Endothelial cell of umbilical vein (primary cell): ENCODE measurements at regions not wholly inside any gene's neighbourhood (a gene's known extent, or its start where the extent isn't known, plus 50 kb on each side); places are given as distances from the start of the nearest gene placed in this dataset.

Source experiments
- BruUV-seq: library from RNA; stranded (reverse); fragments of 400-500 nt; replicated peaks from 2 replicates; lab custom pipeline; 2021; lab: Mats Ljungman, UMichigan
- CTCF ChIA-PET: fragments of 300-600, 350-600 bp; sonication (Branson Sonifier 250); formaldehyde crosslinking; loops from one replicate; lab custom pipeline; 2021; ENCODE audit warnings: antibody characterized with exemption, inconsistent platforms; lab: Charles Lee
- POLR2A ChIA-PET: fragments of 300-600, 350-600 bp; sonication (Branson Sonifier 250); formaldehyde crosslinking; loops from one replicate; lab custom pipeline; 2021; ENCODE audit warnings: antibody characterized with exemption, inconsistent platforms; lab: Charles Lee
- DNase-seq: peaks from one replicate; pipeline ENCODE4 v3.0.0-alpha.2; 2011; ENCODE audit warnings: low read depth, low spot score
- FAIRE-seq: peaks from 2 replicates; lab custom pipeline; 2011; peaks lifted over from hg19 to GRCh38; lab: Jason Lieb, UNC
- H2AFZ ChIP-seq: 2 replicates; pipeline ENCODE4 v1.6.0; 2012; ENCODE audit warnings: low read depth, low read length, control low read depth, inconsistent platforms
- H3K27ac ChIP-seq: 2 replicates; pipeline ENCODE4 v1.5.1; 2011; ENCODE audit warnings: low read depth, mild to moderate bottlenecking, control low read depth, low read length, moderate library complexity; ENCODE audit not compliant: insufficient read depth
- H3K27me3 ChIP-seq, 2 experiments: 2 replicates each; pipeline versions ENCODE4 v1.6.0 to v1.6.1; 2011; ENCODE audit warnings: low read length in 2 of 2, mixed read lengths in 1 of 2; ENCODE audit not compliant: control insufficient read depth in 2 of 2, insufficient read depth in 2 of 2
- H3K36me3 ChIP-seq, 2 experiments: 2 replicates in 1 of 2; 3 replicates in 1 of 2; pipeline ENCODE4 v1.5.1; 2011; ENCODE audit warnings: low read length in 2 of 2, mild to moderate bottlenecking in 1 of 2, moderate library complexity in 1 of 2; ENCODE audit not compliant: control insufficient read depth in 2 of 2, insufficient read depth in 2 of 2; ENCODE audit errors: extremely low read depth in 1 of 2
- H3K4me1 ChIP-seq: 3 replicates; pipeline ENCODE4 v1.5.1; 2011; ENCODE audit warnings: mild to moderate bottlenecking, low read length; ENCODE audit not compliant: control insufficient read depth, insufficient read depth; ENCODE audit errors: extremely low read depth
- H3K4me2 ChIP-seq: 2 replicates; pipeline ENCODE4 v1.6.1; 2011; ENCODE audit warnings: low read length, control low read depth, mixed read lengths; ENCODE audit not compliant: insufficient read depth
- H3K4me3 ChIP-seq, 3 experiments: fragments of 200-600 bp in 1 of 3; sonication (generic), shearing (Covaris generic) in 1 of 3; replicated peaks in 1 of 3; 2 replicates each; pipeline ENCODE4 v1.5.1; 2011 to 2016; ENCODE audit warnings: control low read depth in 3 of 3, low read length in 3 of 3, mild to moderate bottlenecking in 2 of 3, inconsistent platforms in 1 of 3, low read depth in 1 of 3, moderate library complexity in 1 of 3; ENCODE audit not compliant: insufficient read depth in 1 of 3
- H3K79me2 ChIP-seq: 2 replicates; pipeline ENCODE4 v1.6.0; 2012; ENCODE audit warnings: low read length, inconsistent platforms; ENCODE audit not compliant: control insufficient read depth, insufficient read depth
- H3K9ac ChIP-seq: replicated peaks from 2 replicates; pipeline ENCODE3; 2011; ENCODE audit warnings: low read length, control low read depth; ENCODE audit not compliant: insufficient read depth; ENCODE audit errors: extremely low read depth
- H3K9me1 ChIP-seq: replicated peaks from 3 replicates; pipeline ENCODE4 v1.6.0; 2011; ENCODE audit warnings: mild to moderate bottlenecking, low read length; ENCODE audit not compliant: control insufficient read depth, insufficient read depth; ENCODE audit errors: extremely low read depth
- H3K9me3 ChIP-seq: replicated peaks from 2 replicates; pipeline ENCODE4 v1.5.1; 2012; ENCODE audit warnings: low read length, inconsistent platforms; ENCODE audit not compliant: control insufficient read depth, insufficient read depth
- H4K20me1 ChIP-seq: replicated peaks from 2 replicates; pipeline ENCODE3; 2011; ENCODE audit warnings: mild to moderate bottlenecking, low read length; ENCODE audit not compliant: control insufficient read depth, insufficient read depth; ENCODE audit errors: extremely low read depth
- EZH2 ChIP-seq: IDR thresholded peaks from 2 replicates; pipeline ENCODE4 v1.6.1; 2012; ENCODE audit warnings: borderline replicate concordance, low read depth, mild to moderate bottlenecking, moderate library complexity, low read length, inconsistent platforms; ENCODE audit not compliant: severe bottlenecking
- FOS ChIP-seq: IDR thresholded peaks from 2 replicates; pipeline ENCODE4 v1.6.1; 2011; ENCODE audit warnings: mild to moderate bottlenecking, low read length, moderate library complexity, borderline replicate concordance; ENCODE audit not compliant: insufficient read depth
- GATA2 ChIP-seq: IDR thresholded peaks from 2 replicates; pipeline ENCODE4 v1.7.0; 2011; ENCODE audit warnings: low read depth, mild to moderate bottlenecking, moderate library complexity, mixed read lengths, low read length; ENCODE audit not compliant: insufficient read length, insufficient read depth
- JUN ChIP-seq: IDR thresholded peaks from 2 replicates; pipeline ENCODE4 v1.6.1; 2011; ENCODE audit warnings: borderline replicate concordance, low read depth; ENCODE audit not compliant: insufficient read length, insufficient read depth
- MYC ChIP-seq: IDR thresholded peaks from one replicate; pipeline ENCODE4 v1.6.1; 2011; ENCODE audit warnings: mild to moderate bottlenecking, low read depth, low read length
- POLR2A ChIP-seq: IDR thresholded peaks from 2 replicates; pipeline ENCODE4 v1.6.1; 2012; ENCODE audit warnings: low read depth, mild to moderate bottlenecking, control low read depth, low read length
- POLR2AphosphoS5 ChIP-seq: IDR thresholded peaks from 2 replicates; pipeline ENCODE4 v1.6.1; 2012; ENCODE audit warnings: low read depth, mild to moderate bottlenecking, control low read depth, low read length, moderate library complexity; ENCODE audit not compliant: insufficient read depth
- dilution Hi-C: fragments of 300-500 bp; cut with MboI; formaldehyde crosslinking; loops from one replicate; pipeline ENCODE4 v1.15.0; 2019; ENCODE audit warnings: low sequenced_read_pairs; ENCODE audit not compliant: extremely low pct_ligation_motif_present
- intact Hi-C: fragments of 100-400 bp; cut with micrococcal nuclease; formaldehyde crosslinking; loops from one replicate; pipeline ENCODE4 v1.10.0; 2022
- TF ChIP-seq, protein P1 (sequence below): IDR thresholded peaks from 2 replicates; pipeline ENCODE4 v1.6.1; 2011; ENCODE audit not compliant: insufficient read depth, insufficient read length
- TF ChIP-seq, protein P2 (sequence below), 2 donors: IDR thresholded peaks; 1 replicate in 1 of 2; 2 replicates in 1 of 2; pipeline ENCODE4 v1.5.1; 2011; ENCODE audit warnings: low read length in 2 of 2, mild to moderate bottlenecking in 2 of 2, moderate library complexity in 2 of 2, control low read depth in 1 of 2, inconsistent platforms in 1 of 2, low read depth in 1 of 2; ENCODE audit not compliant: insufficient read depth in 1 of 2; ENCODE audit errors: extremely low read depth in 1 of 2

DNA sequence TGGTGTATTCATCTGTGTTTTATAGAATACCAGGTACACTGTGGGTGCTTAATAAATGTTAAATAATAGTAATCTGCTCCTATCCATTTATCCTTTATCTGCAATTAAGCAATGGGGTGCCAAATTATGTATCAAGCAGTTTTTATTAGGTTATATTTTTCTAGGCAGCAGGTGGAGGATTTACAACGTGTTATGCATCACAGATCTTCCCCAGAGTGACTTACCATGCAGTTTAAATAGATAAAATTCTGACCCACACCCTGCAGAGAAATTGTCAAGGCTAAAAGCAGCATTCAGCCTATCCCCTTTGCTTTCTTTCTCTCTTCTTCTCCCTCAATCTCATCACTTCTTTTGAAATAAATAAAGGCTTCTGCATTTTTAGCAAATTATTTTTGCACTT, 306.4 kb downstream of the CXXC4 start:
- Histone ChIP-seq H3K79me2 (no peaks in the 10 kb centered on the region), H3K36me3 (no peaks in the 10 kb centered on the region), H3K9ac (no peak overlapping the region), H4K20me1 (no peaks in the 10 kb centered on the region), H3K9me1 (no peaks in the 10 kb centered on the region), H3K4me2 (no peak overlapping the region), H3K9me3 (peaks cover 5% of the 10 kb centered on the region), H3K4me1 (no peaks in the 10 kb centered on the region), H3K27me3 (no peaks in the 10 kb centered on the region), H3K4me3 (no peak overlapping the region), H2AFZ (no peak overlapping the region), H3K27ac (no peak overlapping the region)
- dilution Hi-C loops (no loop called here), intact Hi-C loops (no loop called here)
- CTCF ChIA-PET, result no interaction called here
- POLR2A ChIA-PET, result no interaction called here
- DNase-seq (no peak), FAIRE-seq (no peak)
- TF ChIP-seq JUN (no peak), POLR2AphosphoS5 (no peak), MYC (no peak), FOS (no peak), EZH2 (no peak), POLR2A (no peak), GATA2 (no peak)
- TF ChIP-seq, protein P1, sequence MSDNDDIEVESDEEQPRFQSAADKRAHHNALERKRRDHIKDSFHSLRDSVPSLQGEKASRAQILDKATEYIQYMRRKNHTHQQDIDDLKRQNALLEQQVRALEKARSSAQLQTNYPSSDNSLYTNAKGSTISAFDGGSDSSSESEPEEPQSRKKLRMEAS, result no peak
- TF ChIP-seq, protein P2, sequence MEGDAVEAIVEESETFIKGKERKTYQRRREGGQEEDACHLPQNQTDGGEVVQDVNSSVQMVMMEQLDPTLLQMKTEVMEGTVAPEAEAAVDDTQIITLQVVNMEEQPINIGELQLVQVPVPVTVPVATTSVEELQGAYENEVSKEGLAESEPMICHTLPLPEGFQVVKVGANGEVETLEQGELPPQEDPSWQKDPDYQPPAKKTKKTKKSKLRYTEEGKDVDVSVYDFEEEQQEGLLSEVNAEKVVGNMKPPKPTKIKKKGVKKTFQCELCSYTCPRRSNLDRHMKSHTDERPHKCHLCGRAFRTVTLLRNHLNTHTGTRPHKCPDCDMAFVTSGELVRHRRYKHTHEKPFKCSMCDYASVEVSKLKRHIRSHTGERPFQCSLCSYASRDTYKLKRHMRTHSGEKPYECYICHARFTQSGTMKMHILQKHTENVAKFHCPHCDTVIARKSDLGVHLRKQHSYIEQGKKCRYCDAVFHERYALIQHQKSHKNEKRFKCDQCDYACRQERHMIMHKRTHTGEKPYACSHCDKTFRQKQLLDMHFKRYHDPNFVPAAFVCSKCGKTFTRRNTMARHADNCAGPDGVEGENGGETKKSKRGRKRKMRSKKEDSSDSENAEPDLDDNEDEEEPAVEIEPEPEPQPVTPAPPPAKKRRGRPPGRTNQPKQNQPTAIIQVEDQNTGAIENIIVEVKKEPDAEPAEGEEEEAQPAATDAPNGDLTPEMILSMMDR (IDR thresholded peaks at IDR 0.05; ENCODE audit: extremely low read depth in 1 of 2, insufficient read depth in 1 of 2, low read depth in 1 of 2, low read length in 2 of 2), result no peak
- BruUV-seq, result no TSS peak
